ENCODE measurements at regions not wholly inside any gene's neighbourhood (a gene's known extent, or its start where the extent isn't known, plus 50 kb on each side); places are given as distances from the start of the nearest gene placed in this dataset.
"Not testable (repeated sequence)": the region's sequence is repeated elsewhere in the genome, so short reads cannot be mapped to it uniquely, and the experiment has no call there.

GRCh38 chr2:39881494-39881893 is 102.4 kb upstream of the THUMPD2 start:
- no peak overlapping the region for H3K4me3 ChIP-seq
- no peaks in the 10 kb centered on the region for H3K36me3 ChIP-seq
- H3K27me3 ChIP-seq (ENCODE audit: low read depth) = no peaks in the 10 kb centered on the region
- ATAC-seq (no peak), DNase-seq (no peak)
- no peak for TF ChIP-seq CTCF (IDR thresholded peaks at IDR 0.05)
- H3K27ac ChIP-seq = no peak overlapping the region
- intact Hi-C loops (cut with DNase I) = no loop called here
- no peaks in the 10 kb centered on the region for H3K9me3 ChIP-seq
- no peaks in the 10 kb centered on the region for H3K4me1 ChIP-seq

GRCh38 chr2:39879001-39879400 is 99.9 kb upstream of the THUMPD2 start:
- ATAC-seq; H3K9me3 ChIP-seq; H3K27ac ChIP-seq; H3K36me3 ChIP-seq; H3K4me1 ChIP-seq; H3K4me3 ChIP-seq; intact Hi-C loops (cut with DNase I); H3K27me3 ChIP-seq (ENCODE audit: low read depth); DNase-seq: not testable (repeated sequence)

- no peaks in the 10 kb centered on the region for H3K4me1 ChIP-seq
- intact Hi-C loops (cut with DNase I) = no loop called here
- no peak overlapping the region for H3K27ac ChIP-seq
- no peak for TF ChIP-seq CTCF (IDR thresholded peaks at IDR 0.05)
- DNase-seq (no peak), ATAC-seq (no peak)
- no peaks in the 10 kb centered on the region for H3K9me3 ChIP-seq
- no peaks in the 10 kb centered on the region for H3K36me3 ChIP-seq
- no peak overlapping the region for H3K4me3 ChIP-seq
- H3K27me3 ChIP-seq (ENCODE audit: low read depth) = no peaks in the 10 kb centered on the region
Observed at GRCh38 chr2:39875914-39876267, 96.8 kb upstream of the THUMPD2 start.

- DNase-seq (no peak), ATAC-seq (peak; percentile 44 to 52)
- intact Hi-C loops (cut with DNase I) = no loop called here
- Histone ChIP-seq H3K36me3 (no peaks in the 10 kb centered on the region), H3K9me3 (no peaks in the 10 kb centered on the region), H3K4me1 (no peaks in the 10 kb centered on the region), H3K27me3 (ENCODE audit: low read depth) (no peaks in the 10 kb centered on the region), H3K27ac (no peak overlapping the region), H3K4me3 (no peak overlapping the region)
- TF ChIP-seq CTCF (IDR thresholded peaks at IDR 0.05) = no peak
Observed at GRCh38 chr2:39875182-39875913, 96.3 kb upstream of the THUMPD2 start.

GRCh38 chr2:39874236-39874635 is 95.2 kb upstream of the THUMPD2 start:
- ATAC-seq = no peak
- intact Hi-C loops (cut with DNase I) = no loop called here
- Histone ChIP-seq H3K4me1 (no peaks in the 10 kb centered on the region), H3K9me3 (no peaks in the 10 kb centered on the region), H3K36me3 (no peaks in the 10 kb centered on the region), H3K27ac (no peak overlapping the region), H3K27me3 (ENCODE audit: low read depth) (peaks cover 2% of the 10 kb centered on the region), H3K4me3 (no peak overlapping the region)
- no peak for TF ChIP-seq CTCF (IDR thresholded peaks at IDR 0.05)
- DNase-seq = no peak

GRCh38 chr2:39873586-39873985 is 94.5 kb upstream of the THUMPD2 start:
- Histone ChIP-seq H3K9me3 (no peaks in the 10 kb centered on the region), H3K4me1 (no peaks in the 10 kb centered on the region), H3K27ac (no peak overlapping the region), H3K4me3 (no peak overlapping the region), H3K36me3 (no peaks in the 10 kb centered on the region), H3K27me3 (ENCODE audit: low read depth) (peaks cover 2% of the 10 kb centered on the region)
- intact Hi-C loops (cut with DNase I) = no loop called here
- DNase-seq = no peak
- no peak for TF ChIP-seq CTCF (IDR thresholded peaks at IDR 0.05)
- ATAC-seq = no peak

Measured in lower lobe of right lung (tissue), 2 donors.